Mesenchymal stem cell (in vitro differentiated cells and primary cell): ENCODE measurements at regions not wholly inside any gene's neighbourhood (a gene's known extent, or its start where the extent isn't known, plus 50 kb on each side); places are given as distances from the start of the nearest gene placed in this dataset.

ENCODE experiments used
- DNase-seq: peaks from one replicate; pipeline ENCODE4 v3.0.0-alpha.2; 2013
- H2AFZ ChIP-seq: one replicate; pipeline ENCODE4 v1.6.1; 2013; ENCODE audit warnings: low read depth, mild to moderate bottlenecking, control low read depth, inconsistent platforms, low read length, moderate library complexity
- H2AK5ac ChIP-seq: 2 replicates; pipeline ENCODE4 v1.6.1; 2013; ENCODE audit warnings: low read length, moderate library complexity, mild to moderate bottlenecking, inconsistent platforms; ENCODE audit not compliant: severe bottlenecking
- H2BK120ac ChIP-seq: one replicate; pipeline ENCODE4 v1.6.1; 2013; ENCODE audit warnings: low read depth, mild to moderate bottlenecking, inconsistent platforms, low read length, moderate library complexity
- H2BK12ac ChIP-seq, 2 experiments: one replicate each; pipeline ENCODE4 v1.6.1; 2013; ENCODE audit warnings: inconsistent platforms in 2 of 2, low read length in 2 of 2, mild to moderate bottlenecking in 2 of 2, moderate library complexity in 2 of 2, control low read depth in 1 of 2
- H2BK15ac ChIP-seq: one replicate; pipeline ENCODE4 v1.6.1; 2013; ENCODE audit warnings: mild to moderate bottlenecking, low read depth, inconsistent platforms; ENCODE audit not compliant: poor library complexity, severe bottlenecking
- H2BK5ac ChIP-seq: 2 replicates; pipeline ENCODE4 v1.6.1; 2013; ENCODE audit warnings: low read depth, mild to moderate bottlenecking, low read length, control low read depth, inconsistent platforms; ENCODE audit not compliant: poor library complexity, severe bottlenecking
- H3K14ac ChIP-seq, 2 experiments: one replicate each; pipeline ENCODE4 v1.6.1; 2013; ENCODE audit warnings: inconsistent platforms in 2 of 2, low read length in 2 of 2, control low read depth in 1 of 2, mild to moderate bottlenecking in 1 of 2, moderate library complexity in 1 of 2
- H3K18ac ChIP-seq, 2 experiments: one replicate each; pipeline ENCODE4 v1.6.1; 2013; ENCODE audit warnings: inconsistent platforms in 2 of 2, low read length in 2 of 2, control low read depth in 1 of 2, low read depth in 1 of 2, mild to moderate bottlenecking in 1 of 2
- H3K23ac ChIP-seq, 2 experiments: one replicate each; pipeline ENCODE4 v1.6.1; 2013; ENCODE audit warnings: inconsistent platforms in 2 of 2, low read length in 2 of 2, mild to moderate bottlenecking in 2 of 2, moderate library complexity in 2 of 2, control low read depth in 1 of 2
- H3K27ac ChIP-seq: 2 replicates; pipeline ENCODE4 v1.5.1; 2013; ENCODE audit warnings: mild to moderate bottlenecking, moderate library complexity, low read length, control low read depth, inconsistent platforms; ENCODE audit not compliant: poor library complexity, severe bottlenecking
- H3K27me3 ChIP-seq, 2 experiments: 2 replicates each; pipeline versions ENCODE4 v1.6.1 to v1.7.0; 2013; ENCODE audit warnings: low read length in 2 of 2, mild to moderate bottlenecking in 2 of 2, moderate library complexity in 2 of 2, control low read depth in 1 of 2, inconsistent platforms in 1 of 2; ENCODE audit not compliant: control insufficient read depth in 1 of 2, insufficient read depth in 1 of 2
- H3K36me3 ChIP-seq, 2 experiments: 2 replicates each; pipeline versions ENCODE4 v1.6.1 to v1.7.0; 2013; ENCODE audit warnings: low read length in 2 of 2, control low read depth in 1 of 2, inconsistent platforms in 1 of 2, low read depth in 1 of 2, mild to moderate bottlenecking in 1 of 2; ENCODE audit not compliant: insufficient read depth in 2 of 2, control insufficient read depth in 1 of 2
- H3K4ac ChIP-seq, 2 experiments: one replicate each; pipeline ENCODE4 v1.6.1; 2013; ENCODE audit warnings: inconsistent platforms in 2 of 2, low read length in 2 of 2, mild to moderate bottlenecking in 2 of 2, moderate library complexity in 2 of 2, control low read depth in 1 of 2, low read depth in 1 of 2
- H3K4me1 ChIP-seq: 2 replicates; pipeline ENCODE4 v1.6.1; 2013; ENCODE audit warnings: low read depth, low read length, control low read depth; ENCODE audit not compliant: control insufficient read depth, insufficient read depth
- H3K4me2 ChIP-seq: 2 replicates; pipeline ENCODE4 v1.6.1; 2013; ENCODE audit warnings: low read length, mild to moderate bottlenecking, inconsistent platforms; ENCODE audit not compliant: poor library complexity, severe bottlenecking
- H3K4me3 ChIP-seq, 2 experiments: 2 replicates each; pipeline versions ENCODE4 v1.5.1 to v1.7.0; 2013; ENCODE audit warnings: low read length in 2 of 2, mild to moderate bottlenecking in 2 of 2, control low read depth in 1 of 2, low read depth in 1 of 2; ENCODE audit not compliant: insufficient read depth in 1 of 2
- H3K79me1 ChIP-seq: replicated peaks from 2 replicates; pipeline ENCODE4 v1.6.1; 2013; ENCODE audit warnings: mild to moderate bottlenecking, control low read depth, low read length, inconsistent platforms; ENCODE audit not compliant: poor library complexity, severe bottlenecking
- H3K9ac ChIP-seq: 2 replicates; pipeline ENCODE4 v1.7.0; 2013; ENCODE audit warnings: mild to moderate bottlenecking, low read length, moderate library complexity
- H3K9me3 ChIP-seq: 2 replicates; pipeline ENCODE4 v1.7.0; 2013; ENCODE audit warnings: mild to moderate bottlenecking, low read length; ENCODE audit not compliant: control insufficient read depth
- H4K8ac ChIP-seq: one replicate; pipeline ENCODE4 v1.6.1; 2013; ENCODE audit warnings: inconsistent platforms, mild to moderate bottlenecking, low read length, moderate library complexity
- H4K91ac ChIP-seq: one replicate; pipeline ENCODE4 v1.6.1; 2013; ENCODE audit warnings: mild to moderate bottlenecking, low read length, inconsistent platforms
- WGBS: methylation state at CpG from one replicate; pipeline ENCODE4 v1.1.7; 2013; ENCODE audit warnings: mixed read lengths; 5-methylcytosine and 5-hydroxymethylcytosine counted together

DNA sequence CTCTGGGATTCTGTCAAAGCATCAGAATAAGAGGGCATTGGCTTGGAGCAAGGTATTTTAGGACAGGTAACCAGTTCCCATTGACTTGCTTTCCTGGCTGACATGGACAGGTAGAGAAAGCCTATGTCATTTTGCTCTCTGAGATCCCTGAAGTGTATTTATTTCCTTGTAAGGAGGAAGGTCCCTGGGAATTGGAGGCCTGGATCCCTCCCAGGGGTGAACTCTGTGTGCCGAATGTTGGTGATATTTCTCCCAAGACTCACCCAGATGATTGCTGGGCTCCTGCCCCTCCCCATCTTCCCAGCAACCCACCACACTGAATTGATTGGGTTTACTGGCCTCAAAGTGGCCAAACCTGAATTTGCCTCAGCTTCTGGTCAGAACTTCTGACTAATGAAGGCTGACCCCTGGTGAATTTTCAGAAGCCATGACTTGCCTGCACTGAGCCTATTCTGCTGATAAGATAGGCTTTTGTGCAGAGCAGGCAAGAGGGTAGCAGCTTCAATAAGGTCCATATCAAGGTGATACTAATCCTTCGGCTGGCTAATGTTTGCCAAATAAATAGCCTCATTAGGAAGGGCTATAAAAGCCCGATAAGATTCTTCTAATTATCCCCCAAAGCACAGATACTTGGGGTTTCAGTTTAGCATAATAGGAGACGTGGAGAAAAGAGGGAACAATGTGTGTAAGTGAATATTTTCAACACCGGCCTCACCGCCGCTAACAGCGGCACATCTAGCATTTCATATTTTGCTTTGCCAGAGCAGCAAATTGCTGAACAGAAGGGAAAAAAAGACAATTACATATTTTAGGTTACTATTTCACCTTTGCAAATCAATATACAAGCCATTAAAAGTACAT is 152.9 kb upstream of the PITX1 start:
- H3K23ac ChIP-seq, result no peak overlapping the region
- peak; percentile 9 for DNase-seq
- H2BK120ac ChIP-seq, result no peak overlapping the region
- no peaks in the 10 kb centered on the region for H3K79me1 ChIP-seq
- no peak overlapping the region for H2BK15ac ChIP-seq
- no peak overlapping the region for H2BK12ac ChIP-seq
- peaks cover 8% of the 10 kb centered on the region for H3K4me1 ChIP-seq
- H3K4me3 ChIP-seq, result no peak overlapping the region
- H2AFZ ChIP-seq, result no peak overlapping the region
- 100% methylated on average over 6 of the region's 8 CpGs for WGBS
- no peak overlapping the region for H4K8ac ChIP-seq
- H2BK5ac ChIP-seq, result no peak overlapping the region
- no peak overlapping the region for H3K14ac ChIP-seq
- H3K36me3 ChIP-seq, result no peaks in the 10 kb centered on the region
- peaks cover 0 to 8% of the 10 kb centered on the region in 2 experiments for H3K27me3 ChIP-seq
- H3K9me3 ChIP-seq, result peaks cover 3% of the 10 kb centered on the region
- no peak overlapping the region for H3K4me2 ChIP-seq
- H3K18ac ChIP-seq, result no peak overlapping the region
- no peak overlapping the region for H3K4ac ChIP-seq
- no peak overlapping the region for H3K27ac ChIP-seq
- H3K9ac ChIP-seq, result no peak overlapping the region
- no peak overlapping the region for H4K91ac ChIP-seq
- H2AK5ac ChIP-seq, result no peak overlapping the region

- no peak overlapping the region for H3K4me2 ChIP-seq
- peaks cover 0 to 4% of the 10 kb centered on the region in 2 experiments for H3K27me3 ChIP-seq
- H2BK5ac ChIP-seq, result no peak overlapping the region
- H3K23ac ChIP-seq, result no peak overlapping the region
- H3K79me1 ChIP-seq, result no peaks in the 10 kb centered on the region
- no peak overlapping the region for H2AFZ ChIP-seq
- no peak overlapping the region for H2BK12ac ChIP-seq
- H4K8ac ChIP-seq, result peak overlapping the region; percentile 7
- no peak overlapping the region for H3K27ac ChIP-seq
- 97% methylated on average over 6 of the region's 6 CpGs for WGBS
- H3K4me1 ChIP-seq, result no peaks in the 10 kb centered on the region
- no peak overlapping the region for H2AK5ac ChIP-seq
- no peak overlapping the region for H3K14ac ChIP-seq
- no peak overlapping the region for H3K4ac ChIP-seq
- no peaks in the 10 kb centered on the region for H3K36me3 ChIP-seq
- no peak overlapping the region for H2BK120ac ChIP-seq
- H3K4me3 ChIP-seq, result no peak overlapping the region
- no peak overlapping the region for H3K18ac ChIP-seq
- peaks cover 3% of the 10 kb centered on the region for H3K9me3 ChIP-seq
- no peak overlapping the region for H3K9ac ChIP-seq
- H2BK15ac ChIP-seq, result no peak overlapping the region
- no peak overlapping the region for H4K91ac ChIP-seq
- DNase-seq, result peak; percentile 8
Measured at GRCh38 chr5:135185481-135186065, 151.5 kb upstream of the PITX1 start.

GRCh38 chr5:135184646-135185045 is 150.6 kb upstream of the PITX1 start:
- Histone ChIP-seq H2AFZ (no peak overlapping the region), H3K18ac (no peak overlapping the region), H3K14ac (no peak overlapping the region), H3K23ac (no peak overlapping the region), H3K27ac (no peak overlapping the region), H3K9ac (no peak overlapping the region), H2BK5ac (no peak overlapping the region), H2BK12ac (no peak overlapping the region), H3K4me1 (no peaks in the 10 kb centered on the region), H2AK5ac (no peak overlapping the region), H3K4me3 (no peak overlapping the region), H3K36me3 (no peaks in the 10 kb centered on the region), H4K8ac (no peak overlapping the region), H4K91ac (no peak overlapping the region), H3K79me1 (no peaks in the 10 kb centered on the region), H3K4me2 (no peak overlapping the region), H3K4ac (no peak overlapping the region), H2BK120ac (no peak overlapping the region), H3K27me3 (peaks cover 0 to 4% of the 10 kb centered on the region in 2 experiments), H3K9me3 (peaks cover 3% of the 10 kb centered on the region), H2BK15ac (no peak overlapping the region)
- no peak for DNase-seq
- WGBS, result 97% methylated on average over 7 of the region's 7 CpGs

DNA sequence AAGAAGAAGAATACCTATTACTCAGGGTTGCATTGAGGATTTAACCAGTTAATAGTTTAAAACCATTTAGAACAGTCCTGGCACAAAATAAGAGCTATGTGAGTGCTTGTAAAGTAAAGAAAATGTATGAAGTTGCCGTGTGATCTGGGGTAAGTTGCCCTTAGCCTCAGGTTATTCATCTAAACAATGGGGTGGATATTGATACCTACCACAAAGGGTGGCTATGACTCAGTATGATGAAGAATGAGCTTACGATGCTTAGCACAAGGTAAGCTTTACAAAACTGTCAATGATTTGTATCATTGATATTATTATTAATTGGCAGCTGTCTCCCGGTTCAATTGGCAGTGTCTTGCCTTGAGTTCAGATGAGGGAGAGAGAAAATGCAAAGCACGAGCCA is 149.4 kb upstream of the PITX1 start:
- Histone ChIP-seq H2BK15ac (no peak overlapping the region), H3K79me1 (no peaks in the 10 kb centered on the region), H3K27me3 (peaks cover 8 to 12% of the 10 kb centered on the region in 2 experiments), H3K9ac (no peak overlapping the region), H2BK12ac (no peak overlapping the region), H2AFZ (no peak overlapping the region), H2AK5ac (no peak overlapping the region), H3K18ac (no peak overlapping the region), H3K27ac (no peak overlapping the region), H3K4ac (no peak overlapping the region), H2BK5ac (no peak overlapping the region), H3K9me3 (peaks cover 3% of the 10 kb centered on the region), H3K4me2 (no peak overlapping the region), H2BK120ac (no peak overlapping the region), H4K91ac (no peak overlapping the region), H3K4me3 (no peak overlapping the region), H3K4me1 (no peaks in the 10 kb centered on the region), H3K23ac (no peak overlapping the region), H3K14ac (no peak overlapping the region), H3K36me3 (no peaks in the 10 kb centered on the region), H4K8ac (no peak overlapping the region)
- no peak for DNase-seq
- WGBS, result 90% methylated on average over 4 of the region's 4 CpGs
